Peyer's patch (tissue), 4 donors: ENCODE measurements at regions not wholly inside any gene's neighbourhood (a gene's known extent, or its start where the extent isn't known, plus 50 kb on each side); places are given as distances from the start of the nearest gene placed in this dataset.

Experiments
- POLR2A ChIP-seq, 2 donors: fragments of 450-650 bp; IDR thresholded peaks; one replicate each; pipeline ENCODE4 v1.5.1; 2017; ENCODE audit warnings: antibody characterized with exemption in 2 of 2, mild to moderate bottlenecking in 2 of 2, moderate library complexity in 2 of 2
- TF ChIP-seq, protein P1 (sequence below), 6 experiments: fragments of 450-650 bp in 4 of 6; fragments of 200-600 bp in 2 of 6; sonication (generic) in 1 of 6; IDR thresholded peaks; one replicate each; pipeline ENCODE4 v1.5.1; 2017 to 2019; ENCODE audit warnings: antibody characterized with exemption in 6 of 6, mild to moderate bottlenecking in 3 of 6, moderate library complexity in 1 of 6

DNA sequence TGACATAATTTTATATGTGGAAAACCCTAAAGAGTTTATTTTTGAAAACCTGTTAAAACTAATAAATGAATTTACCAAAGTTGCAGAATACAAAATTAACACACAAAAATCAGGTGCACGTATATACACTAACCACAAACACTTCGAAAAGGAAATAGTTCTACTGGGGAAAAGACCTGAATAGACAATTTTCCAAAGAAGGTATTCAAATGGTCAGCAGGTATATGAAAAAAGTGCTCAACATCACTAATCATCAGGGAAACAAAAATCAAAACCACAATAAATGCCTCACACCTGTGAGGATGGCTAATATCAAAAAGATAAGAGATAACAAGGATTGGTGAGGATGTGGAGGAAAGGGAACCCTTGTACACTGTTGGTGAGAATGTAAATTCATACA is 110.6 kb downstream of the PXDC1 start:
- TF ChIP-seq, protein P1, sequence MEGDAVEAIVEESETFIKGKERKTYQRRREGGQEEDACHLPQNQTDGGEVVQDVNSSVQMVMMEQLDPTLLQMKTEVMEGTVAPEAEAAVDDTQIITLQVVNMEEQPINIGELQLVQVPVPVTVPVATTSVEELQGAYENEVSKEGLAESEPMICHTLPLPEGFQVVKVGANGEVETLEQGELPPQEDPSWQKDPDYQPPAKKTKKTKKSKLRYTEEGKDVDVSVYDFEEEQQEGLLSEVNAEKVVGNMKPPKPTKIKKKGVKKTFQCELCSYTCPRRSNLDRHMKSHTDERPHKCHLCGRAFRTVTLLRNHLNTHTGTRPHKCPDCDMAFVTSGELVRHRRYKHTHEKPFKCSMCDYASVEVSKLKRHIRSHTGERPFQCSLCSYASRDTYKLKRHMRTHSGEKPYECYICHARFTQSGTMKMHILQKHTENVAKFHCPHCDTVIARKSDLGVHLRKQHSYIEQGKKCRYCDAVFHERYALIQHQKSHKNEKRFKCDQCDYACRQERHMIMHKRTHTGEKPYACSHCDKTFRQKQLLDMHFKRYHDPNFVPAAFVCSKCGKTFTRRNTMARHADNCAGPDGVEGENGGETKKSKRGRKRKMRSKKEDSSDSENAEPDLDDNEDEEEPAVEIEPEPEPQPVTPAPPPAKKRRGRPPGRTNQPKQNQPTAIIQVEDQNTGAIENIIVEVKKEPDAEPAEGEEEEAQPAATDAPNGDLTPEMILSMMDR (IDR thresholded peaks at IDR 0.05): no peak
- no peak for TF ChIP-seq POLR2A (IDR thresholded peaks at IDR 0.05)
